Suppressor macrophage treated with lipopolysaccharide for 1 hour (primary cell): ENCODE measurements at regions not wholly inside any gene's neighbourhood (a gene's known extent, or its start where the extent isn't known, plus 50 kb on each side); places are given as distances from the start of the nearest gene placed in this dataset.

ENCODE experiments used
- DNase-seq, 3 donors: peaks; one replicate each; pipeline ENCODE4 v3.0.0-alpha.2; 2020 to 2022

DNA sequence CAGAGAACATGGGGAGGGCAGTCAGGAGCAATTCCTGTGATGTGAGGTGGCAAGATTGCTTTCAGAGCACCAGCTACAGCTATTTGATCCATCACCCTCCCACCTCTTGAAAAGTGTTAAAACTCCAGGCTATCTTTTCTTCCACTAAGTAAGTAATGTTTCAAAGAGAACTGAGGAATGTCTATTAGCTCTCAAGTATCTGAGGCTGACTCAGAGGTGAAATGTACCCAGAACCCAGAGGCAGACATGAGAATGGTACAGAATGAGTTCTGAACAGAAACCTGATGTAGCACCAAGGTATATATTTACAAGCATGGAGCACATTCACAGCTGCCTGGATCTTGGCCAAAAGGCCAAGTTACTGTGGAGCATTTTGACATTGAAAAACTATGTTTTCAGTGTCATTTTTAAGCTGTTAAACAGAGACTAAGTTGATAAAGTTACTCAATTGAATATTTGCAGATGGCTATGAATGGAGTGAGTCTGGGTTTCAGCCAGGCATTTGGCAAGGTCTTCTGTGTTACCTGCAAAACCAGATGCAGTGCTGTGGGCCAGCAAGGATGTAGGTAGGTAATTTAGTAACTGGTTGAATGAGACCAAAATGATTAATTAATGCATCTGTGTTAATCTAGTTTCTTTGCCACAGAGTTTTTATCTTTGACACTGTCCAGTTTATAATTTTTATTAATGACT, 227.7 kb upstream of the CD96 start:
- DNase-seq: no peak

DNA sequence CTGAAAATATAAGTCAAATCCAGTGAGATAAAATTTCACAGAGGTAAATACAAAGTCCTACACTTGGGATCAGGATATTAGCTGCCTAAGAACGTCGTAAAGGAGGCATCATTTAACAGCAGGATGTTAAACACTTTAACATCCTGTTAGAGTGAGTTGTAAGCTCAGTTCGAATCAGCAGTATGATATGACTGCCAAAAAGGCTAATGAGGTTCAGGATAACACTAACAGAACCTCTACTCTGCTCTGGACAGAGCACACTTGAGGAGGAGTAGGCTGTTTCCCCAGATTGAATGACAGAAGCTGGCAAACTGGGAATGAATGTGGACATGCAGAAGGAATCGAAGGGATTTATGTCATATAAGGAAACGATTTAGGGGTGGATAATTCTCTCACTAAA, 227.1 kb upstream of the CD96 start:
- DNase-seq: no peak

DNA sequence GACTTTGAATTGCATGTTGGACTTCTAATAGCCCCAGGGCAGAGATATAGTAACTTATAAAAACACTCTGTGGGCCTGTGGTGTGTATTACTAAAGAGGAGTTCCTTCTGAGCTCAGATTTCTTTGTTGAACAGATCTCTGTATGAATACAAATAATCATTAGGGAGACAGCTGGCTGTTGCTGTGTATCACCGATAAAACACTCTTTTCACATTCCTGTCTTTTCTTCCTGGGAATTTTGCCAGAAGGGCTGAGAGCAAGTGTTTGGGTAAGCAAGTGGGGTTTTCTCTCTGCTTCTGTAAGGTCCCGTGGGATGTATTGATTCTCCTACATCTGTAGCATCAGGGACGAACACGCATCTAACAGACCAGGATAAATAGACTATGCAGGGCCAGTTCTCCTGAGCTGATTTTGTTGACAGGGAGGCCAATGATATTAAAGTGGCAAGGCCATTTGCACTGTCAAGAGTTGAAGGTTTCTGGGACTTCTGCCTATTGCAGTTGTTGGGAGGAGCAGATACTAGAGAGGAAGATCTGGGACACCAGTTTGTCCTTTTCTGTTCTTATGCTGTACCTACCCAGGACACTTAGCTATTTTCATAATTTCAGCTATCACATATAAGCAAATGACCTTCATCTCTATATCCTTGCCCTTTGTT, 225.9 kb upstream of the CD96 start:
- DNase-seq: no peak

DNA sequence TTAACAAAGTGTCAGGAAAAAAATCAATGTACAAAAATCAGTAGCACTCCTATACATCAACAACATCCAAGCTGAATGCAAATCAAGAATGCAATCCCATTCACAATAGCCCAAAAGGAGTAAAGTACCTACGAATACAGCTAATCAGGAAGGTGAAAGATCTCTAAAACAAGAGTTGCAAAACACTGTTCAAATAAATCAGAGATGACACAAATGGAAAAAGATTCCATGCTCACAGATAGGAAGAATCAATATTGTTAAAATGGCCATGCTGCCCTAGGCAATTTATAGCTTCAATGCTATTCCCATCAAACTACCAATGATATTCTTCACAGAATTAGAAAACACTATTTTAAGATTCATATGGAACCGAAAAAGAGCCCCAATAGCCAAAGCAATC, 223.7 kb upstream of the CD96 start:
- no peak for DNase-seq

DNA sequence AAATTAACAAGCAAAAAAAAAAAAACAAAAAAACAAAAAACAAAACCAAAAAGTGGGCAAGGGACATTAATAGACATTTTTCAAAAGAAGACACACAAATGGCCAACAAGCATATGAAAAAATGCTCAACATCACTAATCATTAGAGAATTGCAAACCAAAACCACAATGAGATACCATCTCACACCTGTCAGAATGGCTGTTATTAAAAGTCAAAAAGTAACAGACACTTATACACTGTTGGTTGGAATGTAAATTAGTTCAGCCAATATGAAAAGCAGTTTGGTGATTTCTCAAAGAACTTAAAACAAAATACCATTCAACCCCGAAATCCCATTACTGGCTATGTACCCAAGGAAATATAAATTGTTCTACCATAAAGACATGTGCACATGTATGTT, 222.4 kb upstream of the CD96 start:
- no peak for DNase-seq

DNA sequence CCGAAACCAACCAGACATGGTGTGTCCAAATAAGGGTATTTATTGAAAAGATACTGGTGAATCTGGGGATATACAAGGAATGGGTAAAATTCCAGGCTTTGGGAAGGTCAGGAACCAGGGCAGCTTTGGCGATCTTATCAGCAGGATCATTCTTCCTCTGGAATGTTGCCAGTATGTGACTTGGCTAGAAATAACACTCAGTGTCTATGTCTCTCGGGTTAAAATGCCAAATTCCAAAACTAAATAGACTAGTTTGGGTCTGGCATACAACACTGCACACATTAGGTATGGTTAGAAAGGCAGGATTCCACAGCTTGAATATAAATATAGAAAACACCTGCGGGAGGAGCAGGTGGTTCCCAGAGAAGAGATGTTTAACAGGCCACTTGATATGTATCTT, 220.2 kb upstream of the CD96 start:
- no peak for DNase-seq

DNA sequence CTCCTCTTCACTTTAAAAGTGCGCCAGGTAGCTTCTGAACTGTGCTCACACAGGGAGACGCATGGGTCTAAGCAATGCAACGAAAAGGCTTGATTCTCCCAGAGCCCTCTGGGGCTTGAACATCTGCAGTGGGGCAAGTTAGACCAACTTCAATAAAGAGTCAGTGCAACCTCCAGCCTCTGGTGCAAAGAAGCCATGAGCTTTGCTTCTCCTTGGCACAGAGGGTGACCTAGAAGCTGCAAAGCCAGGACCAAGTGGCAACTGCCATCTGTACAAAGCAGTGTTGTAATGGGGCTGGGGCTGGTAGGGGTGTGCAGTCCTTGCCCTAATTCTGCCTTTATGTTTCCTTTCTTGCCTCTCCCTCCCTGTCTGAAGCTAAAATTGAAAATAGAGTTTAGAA, 219.0 kb upstream of the CD96 start:
- no peak for DNase-seq

DNA sequence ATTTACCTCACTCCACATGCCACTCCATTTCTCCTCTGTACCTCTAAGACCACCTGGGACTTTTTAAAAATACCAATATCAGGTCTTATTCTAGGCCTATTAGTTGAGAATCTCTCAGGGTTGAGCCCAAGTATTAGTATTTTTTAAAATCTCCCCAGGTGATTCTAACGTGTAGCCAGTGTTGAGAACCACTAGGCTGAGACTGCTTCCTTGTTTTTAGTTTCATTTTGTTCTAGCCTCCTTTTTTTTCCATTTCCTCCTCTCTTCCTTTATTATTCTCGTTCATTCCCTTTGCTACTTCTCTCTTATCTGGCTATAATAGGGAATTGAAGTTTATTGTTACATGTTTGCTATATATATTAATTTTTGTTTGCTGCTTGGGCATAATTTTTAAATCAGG, 217.8 kb upstream of the CD96 start:
- DNase-seq: no peak

DNA sequence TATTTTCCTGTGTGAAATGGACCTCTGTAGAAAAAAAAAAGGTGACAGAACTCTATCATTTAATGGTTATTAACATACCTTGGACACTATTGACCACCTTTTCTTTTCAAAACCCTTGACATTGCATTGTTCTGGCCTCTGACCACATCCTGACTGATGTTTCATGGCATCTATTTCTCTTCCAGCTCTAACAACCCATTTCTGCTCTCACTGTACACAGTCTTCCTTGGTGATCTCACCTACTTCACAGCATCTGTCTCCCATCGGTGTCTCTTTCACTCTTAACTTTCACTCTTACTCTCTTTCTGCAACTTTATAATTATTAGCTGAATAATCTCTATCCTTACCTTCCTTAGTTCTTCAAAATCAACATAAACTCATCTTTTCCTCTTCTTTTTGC, 217.4 kb upstream of the CD96 start:
- no peak for DNase-seq

DNA sequence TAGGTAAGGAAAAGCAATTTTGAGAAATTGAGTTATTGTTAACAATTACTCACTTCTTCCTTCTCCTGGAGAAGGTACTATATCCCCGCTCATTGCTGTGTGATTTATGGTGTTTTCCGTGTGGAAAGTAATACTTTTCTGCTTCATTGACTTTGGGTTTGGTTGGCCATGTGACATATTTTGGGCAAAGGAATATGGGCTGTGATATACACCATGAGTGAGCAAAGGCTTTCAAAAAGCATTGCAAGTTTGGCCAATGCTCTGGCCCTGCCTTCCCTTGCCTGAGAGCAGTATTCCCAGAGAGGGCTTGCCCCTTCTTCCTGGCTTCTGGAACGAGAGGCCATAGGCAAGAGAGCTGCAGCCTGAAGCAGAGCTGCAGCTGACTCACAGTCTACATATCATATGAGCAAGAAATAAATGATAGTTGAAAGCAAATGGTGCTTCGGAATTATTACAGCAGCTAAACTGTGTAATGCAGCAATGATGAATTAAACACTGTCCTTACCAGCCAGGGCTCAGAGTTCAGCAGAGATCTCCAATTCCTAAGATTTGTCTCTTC, 216.8 kb upstream of the CD96 start:
- DNase-seq: no peak

DNA sequence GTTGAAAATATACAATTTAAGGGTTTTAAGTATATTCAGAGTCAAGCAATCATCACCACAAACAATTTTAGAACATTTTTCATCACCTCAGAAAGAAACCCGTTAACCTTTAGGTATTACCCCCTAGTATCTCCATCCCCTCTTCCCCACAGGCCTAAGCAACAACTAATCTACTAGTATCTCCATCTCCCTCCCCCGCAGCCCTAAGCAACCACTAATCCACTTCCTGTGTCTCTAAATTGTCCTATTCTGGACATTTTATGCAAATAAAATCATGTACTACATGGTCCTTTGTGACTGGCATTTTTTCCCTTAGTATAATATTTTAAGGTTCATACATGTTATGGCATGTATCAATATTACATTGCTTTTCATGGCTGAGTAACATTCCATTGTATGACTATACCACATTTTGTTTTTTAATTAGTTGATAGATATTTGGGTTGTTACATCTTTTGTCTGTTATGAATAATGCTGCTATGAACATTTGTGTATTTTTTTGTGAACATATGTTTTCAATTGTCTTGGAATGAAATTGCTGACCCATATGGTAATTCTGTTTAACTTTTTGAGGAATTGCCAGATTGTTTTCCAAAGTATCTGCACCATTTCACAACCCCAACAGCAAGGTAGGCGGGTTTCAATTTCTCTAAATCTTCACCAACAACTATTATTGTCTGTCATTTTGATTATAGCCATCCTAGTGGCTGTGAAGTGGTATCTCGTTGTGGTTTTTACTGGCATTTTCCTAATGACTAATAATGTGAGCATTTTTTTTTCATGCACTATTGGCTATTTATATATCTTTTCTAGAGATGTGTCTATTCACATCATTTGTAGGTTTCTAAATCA, 215.6 kb upstream of the CD96 start:
- DNase-seq: no peak

DNA sequence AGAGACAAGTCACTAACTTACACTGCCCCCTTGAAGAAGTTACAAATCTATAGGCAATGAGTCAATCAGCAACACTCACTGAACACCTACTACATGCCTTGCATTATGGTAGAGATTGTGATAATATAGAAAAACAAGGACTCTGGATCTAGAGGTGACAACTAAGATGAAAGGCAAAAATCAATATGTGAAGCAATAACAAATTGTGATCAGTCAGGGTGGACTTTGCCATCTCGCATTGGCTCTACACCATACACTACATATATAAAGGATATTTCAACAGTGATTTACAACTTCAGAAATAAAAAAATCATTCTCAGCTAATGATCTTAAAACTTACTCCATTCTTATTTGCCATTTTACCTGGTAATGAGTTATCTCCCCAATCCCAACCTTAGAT, 210.7 kb upstream of the CD96 start:
- DNase-seq: no peak

DNA sequence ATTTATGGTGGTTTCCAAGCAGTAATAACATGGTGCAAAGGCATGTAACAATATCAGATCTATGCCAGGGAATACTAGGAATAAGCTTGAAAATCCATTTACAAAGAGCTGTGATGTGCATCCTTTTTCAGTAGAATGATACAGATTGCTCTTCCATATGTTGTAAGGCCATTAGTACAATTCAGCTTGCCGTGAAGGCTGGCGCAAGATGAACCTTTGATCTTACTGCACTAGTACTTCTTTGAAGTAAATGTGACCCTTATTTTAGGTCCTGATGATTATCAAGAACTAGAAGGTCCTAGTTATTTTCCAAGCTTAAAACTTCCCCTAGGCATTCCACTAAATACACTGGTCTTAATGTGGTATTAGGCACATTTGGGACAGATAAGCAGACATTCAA, 210.1 kb upstream of the CD96 start:
- DNase-seq: no peak

DNA sequence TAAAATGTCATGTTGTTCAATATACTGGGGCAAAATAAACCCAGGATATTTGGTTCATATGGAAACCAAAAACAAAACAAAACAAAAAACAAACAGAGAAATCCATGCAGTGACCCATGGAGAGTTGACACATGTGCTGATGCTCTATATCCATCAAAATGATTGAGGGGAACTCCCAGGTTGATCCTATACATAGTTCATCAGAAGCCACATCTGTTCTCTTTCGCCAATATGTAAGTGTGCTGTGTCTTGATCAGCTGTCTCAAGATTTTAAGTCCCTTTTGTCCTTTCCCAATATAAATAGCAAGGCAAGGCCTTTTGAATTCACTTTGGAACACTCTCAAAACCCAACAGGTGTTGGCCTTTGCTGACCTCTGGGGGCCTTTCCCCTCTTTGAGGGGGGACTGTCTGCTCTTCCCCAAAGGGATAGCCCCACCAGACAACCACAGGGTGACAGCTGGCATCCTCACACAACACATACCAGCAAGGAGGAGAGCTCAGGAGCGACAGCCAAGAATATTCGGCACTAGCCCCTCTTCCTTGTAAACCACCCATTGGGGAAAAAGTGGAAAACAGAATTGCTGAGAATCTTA, 209.4 kb upstream of the CD96 start:
- DNase-seq: no peak

DNA sequence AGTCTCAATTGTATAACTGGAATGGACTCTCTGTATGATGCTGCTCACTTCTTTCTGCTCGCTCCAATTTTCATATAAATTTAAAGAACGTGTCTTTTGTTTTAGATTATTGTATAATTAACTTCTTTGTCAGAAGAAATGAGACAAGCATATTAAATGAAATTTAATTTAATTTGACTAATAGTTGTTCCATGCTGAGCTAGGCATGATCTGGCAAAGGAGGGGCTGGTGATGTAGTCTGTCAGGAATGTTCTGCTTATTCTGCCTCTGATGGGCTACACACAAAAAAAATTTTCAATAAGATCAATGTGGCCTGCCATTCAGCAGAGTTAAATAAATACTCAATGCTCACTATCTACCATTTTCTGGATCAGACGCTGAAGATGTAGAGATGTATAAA, 208.4 kb upstream of the CD96 start:
- DNase-seq: no peak

DNA sequence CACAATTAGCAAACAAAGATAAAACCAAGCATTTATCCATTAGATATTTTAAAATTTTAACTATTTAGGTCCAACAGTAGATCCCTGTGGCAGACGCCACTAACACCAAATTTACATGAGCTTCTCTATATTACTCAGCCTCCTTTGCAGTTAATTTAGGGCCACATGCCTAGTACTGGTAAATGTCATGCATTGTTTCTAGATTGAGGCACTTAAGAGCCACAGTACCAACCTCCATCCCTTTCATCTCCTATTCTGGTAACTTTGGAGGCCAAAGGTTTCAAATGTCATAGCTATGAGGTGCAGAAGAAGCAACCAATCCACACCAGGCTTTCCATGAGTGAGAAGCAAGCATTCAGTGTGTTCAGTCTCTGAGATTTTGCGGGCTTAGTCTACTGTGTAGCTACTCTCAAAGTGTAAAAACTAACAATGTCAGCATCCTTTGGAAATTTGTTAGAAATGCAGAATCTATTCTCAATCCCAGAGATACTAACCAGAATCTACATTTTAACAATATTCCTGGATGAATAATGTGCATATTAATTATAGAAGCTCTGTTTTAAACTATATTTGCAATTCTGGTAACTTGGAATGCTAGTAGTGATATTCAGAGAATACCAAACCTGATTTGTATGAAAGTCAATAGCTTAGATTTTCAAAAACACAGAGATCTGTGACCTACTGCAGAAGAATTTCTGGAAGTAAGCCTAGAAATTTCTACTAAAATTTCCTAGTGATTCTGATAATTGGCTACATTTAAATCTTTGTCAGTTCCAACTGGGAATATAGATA, 206.3 kb upstream of the CD96 start:
- DNase-seq: no peak

DNA sequence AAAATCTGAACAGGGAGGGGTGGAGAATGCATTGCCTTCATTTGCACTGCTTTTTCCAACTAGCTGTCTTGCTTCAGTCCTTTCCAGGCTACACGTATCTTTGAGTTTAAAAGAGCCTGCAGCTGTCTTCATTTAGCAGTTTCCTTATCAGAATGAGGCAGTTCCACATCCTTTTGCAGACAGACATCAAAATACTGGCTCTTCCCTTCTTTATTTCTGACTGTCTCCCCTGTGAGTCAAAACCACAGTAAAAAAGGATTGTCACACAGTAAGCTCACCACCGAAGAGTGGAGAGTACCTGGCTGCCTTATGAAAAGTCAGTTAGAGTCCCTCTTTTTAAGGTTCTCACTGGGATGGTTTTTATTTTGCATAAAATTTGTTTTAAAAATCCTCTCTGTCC, 205.5 kb upstream of the CD96 start:
- no peak for DNase-seq

DNA sequence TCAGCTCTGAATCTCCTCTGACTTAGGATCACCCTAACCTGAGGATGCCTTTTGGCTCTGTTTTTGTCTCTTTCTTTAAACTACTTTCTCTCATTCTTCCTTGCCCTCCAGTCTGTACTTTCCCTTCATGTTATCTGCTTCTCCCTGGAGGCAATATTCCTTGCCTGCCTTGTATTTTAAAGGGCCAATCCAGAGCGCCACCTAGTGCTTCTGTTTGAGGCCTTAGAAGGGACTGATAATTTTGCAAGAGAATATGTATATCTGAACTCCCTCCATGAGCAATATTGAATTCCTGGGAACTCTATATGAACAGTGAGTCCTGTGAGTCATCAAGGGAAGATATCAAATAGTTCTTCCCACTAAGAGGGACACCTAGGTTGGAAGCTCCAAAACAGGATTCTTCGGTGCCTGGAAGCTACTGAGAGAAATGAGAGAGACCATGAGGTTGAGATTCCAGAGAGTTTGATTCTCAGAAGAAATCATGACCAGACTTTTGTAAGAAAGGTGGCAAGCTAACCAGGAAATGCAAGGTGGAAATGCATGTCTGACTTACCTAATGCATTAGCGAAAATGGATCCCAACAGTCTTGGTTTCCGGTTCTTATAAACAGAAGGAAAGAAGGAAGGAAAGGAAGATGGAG, 203.8 kb upstream of the CD96 start:
- DNase-seq: peak in 2 of 3 donors; percentile 19 to 33

DNA sequence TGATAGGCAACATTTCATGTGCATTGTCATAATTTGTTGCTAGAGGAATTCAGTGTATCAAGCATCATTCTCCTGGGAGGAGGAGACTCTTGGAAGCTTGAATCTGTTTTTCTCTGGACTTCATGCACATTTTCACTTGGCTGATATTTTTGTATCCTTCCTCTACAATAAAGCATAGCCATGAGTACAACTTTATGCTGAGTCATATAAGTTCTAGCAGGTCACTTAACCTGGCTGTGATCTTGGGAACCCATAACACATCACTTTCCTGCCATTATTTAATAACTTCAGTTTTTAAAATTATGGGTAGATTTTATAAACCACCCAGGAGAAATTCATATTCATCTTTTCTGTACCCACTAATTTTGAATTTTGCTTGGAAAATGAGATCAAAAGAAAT, 203.0 kb upstream of the CD96 start:
- no peak for DNase-seq

DNA sequence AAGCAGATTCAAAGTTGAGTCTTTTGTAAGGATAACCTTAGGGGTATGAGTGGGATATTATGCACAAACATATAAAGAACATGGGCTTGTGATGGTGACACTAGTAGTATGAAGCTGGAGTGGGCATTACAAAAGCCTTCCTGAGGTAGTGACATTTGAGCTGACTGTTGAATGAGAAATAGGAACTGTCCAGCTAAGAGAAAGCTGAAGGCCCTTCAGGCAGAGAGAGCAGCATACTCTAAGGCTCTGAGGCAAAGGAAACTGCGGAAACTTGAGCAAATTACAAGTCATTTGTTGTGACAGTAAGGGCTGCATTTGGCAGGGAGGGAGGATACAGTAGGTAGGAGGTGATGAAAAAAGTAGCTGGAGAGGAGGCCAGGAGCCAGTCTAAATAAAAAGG, 190.7 kb upstream of the CD96 start:
- DNase-seq: no peak

DNA sequence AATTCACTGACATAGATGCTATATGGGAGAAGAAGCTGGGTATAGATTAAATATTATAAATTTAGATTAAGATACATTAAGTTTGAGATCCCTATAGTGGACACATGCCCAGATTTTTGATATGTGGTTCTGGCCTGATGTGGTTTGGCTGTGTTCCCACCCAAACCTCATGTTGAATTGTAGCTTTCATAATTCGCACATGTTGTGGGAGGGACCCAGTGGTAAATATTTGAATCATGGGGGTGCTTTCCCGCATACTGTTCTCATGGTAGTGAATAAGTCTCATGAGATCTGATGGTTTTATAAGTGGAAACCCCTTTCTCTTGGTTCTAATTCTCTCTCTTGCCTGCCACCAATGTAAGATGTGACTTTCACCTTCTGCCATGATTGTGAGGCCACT, 189.4 kb upstream of the CD96 start:
- no peak for DNase-seq
